Neural cell (in vitro differentiated cells): ENCODE measurements at regions not wholly inside any gene's neighbourhood (a gene's known extent, or its start where the extent isn't known, plus 50 kb on each side); places are given as distances from the start of the nearest gene placed in this dataset.

Experiments used
- MXI1 ChIP-seq: fragments of 450-650 bp; conservative IDR thresholded peaks from 2 replicates; pipeline ENCODE4 v1.6.1; 2014; ENCODE audit warnings: antibody characterized with exemption, mild to moderate bottlenecking; ENCODE audit not compliant: poor library complexity, severe bottlenecking
- TF ChIP-seq, protein P1 (sequence below): fragments of 450-650 bp; IDR thresholded peaks from 2 replicates; pipeline ENCODE4 v1.5.1; 2014; ENCODE audit warnings: antibody characterized with exemption, mild to moderate bottlenecking, moderate library complexity; ENCODE audit not compliant: poor library complexity, severe bottlenecking

DNA sequence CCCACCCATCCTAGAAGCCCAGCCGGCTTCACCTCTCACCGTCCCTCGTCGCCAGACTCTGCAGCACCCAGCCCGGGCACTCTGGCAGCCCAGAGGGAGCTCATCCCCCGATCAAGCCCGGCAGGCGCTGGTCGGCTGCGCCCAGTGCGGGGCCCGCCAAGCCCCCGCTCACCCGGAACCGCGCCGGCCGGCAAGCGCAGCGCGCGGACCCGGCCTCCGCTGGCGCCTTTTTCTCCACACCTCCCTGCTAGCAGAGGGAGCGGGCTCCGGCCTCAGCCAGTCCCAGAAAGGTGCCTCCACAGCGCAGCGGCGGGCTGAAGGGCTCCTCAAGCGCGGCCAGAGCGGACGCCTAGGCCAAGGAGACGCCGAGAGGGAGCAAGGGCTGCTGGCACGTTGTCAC is 2023.3 kb downstream of the NCAM2 start:
- TF ChIP-seq, protein P1, sequence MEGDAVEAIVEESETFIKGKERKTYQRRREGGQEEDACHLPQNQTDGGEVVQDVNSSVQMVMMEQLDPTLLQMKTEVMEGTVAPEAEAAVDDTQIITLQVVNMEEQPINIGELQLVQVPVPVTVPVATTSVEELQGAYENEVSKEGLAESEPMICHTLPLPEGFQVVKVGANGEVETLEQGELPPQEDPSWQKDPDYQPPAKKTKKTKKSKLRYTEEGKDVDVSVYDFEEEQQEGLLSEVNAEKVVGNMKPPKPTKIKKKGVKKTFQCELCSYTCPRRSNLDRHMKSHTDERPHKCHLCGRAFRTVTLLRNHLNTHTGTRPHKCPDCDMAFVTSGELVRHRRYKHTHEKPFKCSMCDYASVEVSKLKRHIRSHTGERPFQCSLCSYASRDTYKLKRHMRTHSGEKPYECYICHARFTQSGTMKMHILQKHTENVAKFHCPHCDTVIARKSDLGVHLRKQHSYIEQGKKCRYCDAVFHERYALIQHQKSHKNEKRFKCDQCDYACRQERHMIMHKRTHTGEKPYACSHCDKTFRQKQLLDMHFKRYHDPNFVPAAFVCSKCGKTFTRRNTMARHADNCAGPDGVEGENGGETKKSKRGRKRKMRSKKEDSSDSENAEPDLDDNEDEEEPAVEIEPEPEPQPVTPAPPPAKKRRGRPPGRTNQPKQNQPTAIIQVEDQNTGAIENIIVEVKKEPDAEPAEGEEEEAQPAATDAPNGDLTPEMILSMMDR: no peak
- TF ChIP-seq MXI1: no peak
